ENCODE measurements at regions not wholly inside any gene's neighbourhood (a gene's known extent, or its start where the extent isn't known, plus 50 kb on each side); places are given as distances from the start of the nearest gene placed in this dataset.

DNA sequence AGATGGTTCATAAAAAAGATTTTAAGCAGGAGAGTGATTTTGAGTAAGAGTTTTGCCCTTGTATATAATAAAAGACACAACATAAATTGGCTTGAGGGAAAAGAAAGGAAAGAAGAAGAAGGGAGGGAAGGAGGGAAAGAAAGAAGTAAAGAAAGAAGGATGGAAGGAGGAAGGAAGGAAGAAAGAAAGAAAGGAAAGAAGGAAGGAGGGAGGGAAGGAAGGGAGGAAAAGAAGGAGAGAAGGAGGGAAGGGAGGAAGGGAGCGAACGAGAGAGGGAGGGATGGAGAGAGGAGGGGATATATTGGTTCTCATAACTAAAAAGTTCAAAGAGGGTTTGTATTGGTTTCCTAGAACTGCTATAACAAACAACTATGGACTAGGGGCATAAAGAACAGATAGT, 62.2 kb upstream of the PAX7 start:
- in situ Hi-C loops (cut with HindIII; ENCODE audit: low sequenced_read_pairs) = no loop called here
- no peak for DNase-seq (ENCODE audit: low read depth, low spot score)
- TF ChIP-seq, protein P1, sequence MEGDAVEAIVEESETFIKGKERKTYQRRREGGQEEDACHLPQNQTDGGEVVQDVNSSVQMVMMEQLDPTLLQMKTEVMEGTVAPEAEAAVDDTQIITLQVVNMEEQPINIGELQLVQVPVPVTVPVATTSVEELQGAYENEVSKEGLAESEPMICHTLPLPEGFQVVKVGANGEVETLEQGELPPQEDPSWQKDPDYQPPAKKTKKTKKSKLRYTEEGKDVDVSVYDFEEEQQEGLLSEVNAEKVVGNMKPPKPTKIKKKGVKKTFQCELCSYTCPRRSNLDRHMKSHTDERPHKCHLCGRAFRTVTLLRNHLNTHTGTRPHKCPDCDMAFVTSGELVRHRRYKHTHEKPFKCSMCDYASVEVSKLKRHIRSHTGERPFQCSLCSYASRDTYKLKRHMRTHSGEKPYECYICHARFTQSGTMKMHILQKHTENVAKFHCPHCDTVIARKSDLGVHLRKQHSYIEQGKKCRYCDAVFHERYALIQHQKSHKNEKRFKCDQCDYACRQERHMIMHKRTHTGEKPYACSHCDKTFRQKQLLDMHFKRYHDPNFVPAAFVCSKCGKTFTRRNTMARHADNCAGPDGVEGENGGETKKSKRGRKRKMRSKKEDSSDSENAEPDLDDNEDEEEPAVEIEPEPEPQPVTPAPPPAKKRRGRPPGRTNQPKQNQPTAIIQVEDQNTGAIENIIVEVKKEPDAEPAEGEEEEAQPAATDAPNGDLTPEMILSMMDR (IDR thresholded peaks at IDR 0.05; ENCODE audit: low read depth, low read length) = no peak
- no peak overlapping the region for H3K4me3 ChIP-seq (ENCODE audit: low read depth, low read length)

DNA sequence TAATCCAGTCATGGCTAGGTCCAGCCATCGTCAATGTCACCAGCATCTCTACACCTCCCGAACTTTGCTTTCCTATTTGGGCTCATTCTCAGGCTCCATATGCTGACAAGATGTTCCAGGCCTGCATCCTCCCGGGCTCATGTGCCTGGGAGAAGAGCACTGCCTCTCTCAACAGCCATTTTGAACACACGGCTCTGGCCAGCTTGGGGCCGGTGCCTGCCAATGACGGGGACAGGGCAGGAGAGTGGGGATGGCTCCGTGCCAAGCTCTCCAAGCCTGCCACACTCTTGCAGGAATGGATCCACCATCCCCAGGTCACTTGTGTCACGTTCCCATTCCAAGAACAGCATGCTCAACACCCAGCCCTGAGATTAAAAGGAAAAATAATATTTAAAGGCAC, 61.4 kb upstream of the PAX7 start:
- H3K4me3 ChIP-seq (ENCODE audit: low read depth, low read length) = no peak overlapping the region
- in situ Hi-C loops (cut with HindIII; ENCODE audit: low sequenced_read_pairs) = no loop called here
- no peak for DNase-seq (ENCODE audit: low read depth, low spot score)
- TF ChIP-seq, protein P1 (IDR thresholded peaks at IDR 0.05; ENCODE audit: low read depth, low read length) = no peak

DNA sequence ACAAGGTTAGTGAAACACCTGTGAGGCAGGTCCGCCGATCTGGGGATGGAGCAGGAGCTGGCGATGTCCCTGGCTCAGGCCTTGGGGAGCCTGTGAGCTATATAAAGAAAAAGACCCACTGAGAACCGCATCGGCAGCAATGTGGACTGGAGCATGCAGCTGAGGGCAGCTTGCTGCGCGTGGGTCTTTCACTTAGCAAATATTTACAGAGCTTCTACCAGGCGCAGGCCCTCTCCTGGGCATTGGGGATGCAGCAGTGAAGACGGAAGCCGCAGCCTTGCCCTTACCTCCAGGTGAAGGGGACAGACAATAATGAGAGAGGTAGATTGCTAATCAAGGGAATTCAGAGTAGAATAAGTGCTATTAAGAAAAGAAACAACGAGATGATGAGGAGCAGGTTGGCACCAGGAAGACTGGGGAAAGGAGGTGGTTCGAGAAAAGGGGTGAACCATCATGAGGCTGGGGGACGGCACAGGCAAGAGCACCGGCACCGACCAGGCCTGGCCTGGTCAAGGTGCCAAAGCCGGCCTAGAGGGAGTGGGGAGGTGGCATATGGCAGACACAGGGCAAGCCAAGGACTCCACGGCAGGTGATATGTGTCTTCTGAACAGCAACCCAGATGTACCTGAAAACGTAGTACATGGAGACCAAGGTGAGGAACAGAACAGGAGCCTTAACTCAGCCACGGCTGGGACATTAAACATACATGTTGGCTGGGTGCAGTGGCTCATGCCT, 60.7 kb upstream of the PAX7 start:
- no peak for DNase-seq (ENCODE audit: low read depth, low spot score)
- in situ Hi-C loops (cut with HindIII; ENCODE audit: low sequenced_read_pairs) = no loop called here
- no peak overlapping the region for H3K4me3 ChIP-seq (ENCODE audit: low read depth, low read length)
- TF ChIP-seq, protein P1 (IDR thresholded peaks at IDR 0.05; ENCODE audit: low read depth, low read length) = no peak

DNA sequence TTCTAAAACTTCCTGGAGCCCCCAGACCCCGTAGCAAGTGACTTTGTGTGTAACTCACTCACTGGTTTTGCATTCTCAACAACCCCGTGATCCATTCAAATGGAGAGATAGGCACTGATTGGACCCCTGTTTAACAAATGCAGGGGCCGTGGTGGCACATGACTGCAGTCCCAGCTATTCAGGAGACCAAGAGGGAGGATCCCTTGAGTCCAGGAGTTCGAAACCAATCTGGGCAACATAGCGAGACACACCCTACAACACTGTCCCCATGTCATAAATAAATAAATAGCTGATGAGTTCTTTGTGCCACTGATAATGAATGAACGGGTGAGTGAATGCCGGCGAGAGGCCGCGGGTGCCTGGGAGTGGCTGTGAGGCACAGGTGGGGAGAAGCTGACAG, 59.4 kb upstream of the PAX7 start:
- no peak for DNase-seq (ENCODE audit: low read depth, low spot score)
- TF ChIP-seq, protein P1 (IDR thresholded peaks at IDR 0.05; ENCODE audit: low read depth, low read length) = no peak
- in situ Hi-C loops (cut with HindIII; ENCODE audit: low sequenced_read_pairs) = no loop called here
- H3K4me3 ChIP-seq (ENCODE audit: low read depth, low read length) = no peak overlapping the region

DNA sequence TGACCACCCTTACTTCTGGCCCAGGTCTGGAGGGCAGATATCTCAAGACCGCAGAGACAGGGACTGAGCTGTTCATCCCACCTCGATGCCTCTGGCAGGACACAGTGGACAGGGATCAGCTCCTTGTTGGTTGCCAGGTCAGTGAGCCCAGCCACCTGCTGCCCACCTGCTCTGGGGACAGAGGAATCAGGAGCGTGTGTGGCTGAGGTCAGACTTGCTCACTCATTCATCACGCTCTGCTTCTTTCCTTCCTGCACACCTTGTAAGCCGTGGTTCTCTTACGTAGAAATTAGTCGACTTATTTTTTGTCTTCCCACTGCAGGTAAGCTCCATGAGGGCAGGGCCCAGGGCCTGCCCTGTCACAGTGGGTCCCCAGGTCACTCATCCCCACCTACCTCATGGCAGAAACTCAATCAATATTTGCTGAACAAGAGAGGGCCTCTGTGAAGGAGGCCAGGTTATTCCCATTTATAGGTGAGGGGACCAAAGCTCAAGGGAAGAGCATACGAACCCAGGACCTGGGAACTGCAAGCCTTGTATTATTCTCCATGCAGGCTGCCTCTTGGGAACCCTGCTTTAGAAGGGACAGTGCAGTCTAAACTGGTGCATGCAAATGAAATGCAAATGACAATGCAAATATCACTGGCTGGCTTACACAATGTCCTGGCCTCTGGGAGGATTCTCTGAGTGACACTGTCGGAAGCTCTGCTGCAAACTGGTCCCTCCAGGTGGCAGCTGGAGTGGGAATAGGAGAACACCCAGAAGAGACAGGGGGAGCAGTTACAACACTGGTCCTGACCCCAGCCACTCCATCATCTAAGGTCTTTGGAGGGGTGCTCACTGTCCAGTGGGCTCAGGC, 58.4 kb upstream of the PAX7 start:
- in situ Hi-C loops (cut with HindIII; ENCODE audit: low sequenced_read_pairs) = no loop called here
- no peak for DNase-seq (ENCODE audit: low read depth, low spot score)
- no peak overlapping the region for H3K4me3 ChIP-seq (ENCODE audit: low read depth, low read length)
- TF ChIP-seq, protein P1 (IDR thresholded peaks at IDR 0.05; ENCODE audit: low read depth, low read length) = no peak

DNA sequence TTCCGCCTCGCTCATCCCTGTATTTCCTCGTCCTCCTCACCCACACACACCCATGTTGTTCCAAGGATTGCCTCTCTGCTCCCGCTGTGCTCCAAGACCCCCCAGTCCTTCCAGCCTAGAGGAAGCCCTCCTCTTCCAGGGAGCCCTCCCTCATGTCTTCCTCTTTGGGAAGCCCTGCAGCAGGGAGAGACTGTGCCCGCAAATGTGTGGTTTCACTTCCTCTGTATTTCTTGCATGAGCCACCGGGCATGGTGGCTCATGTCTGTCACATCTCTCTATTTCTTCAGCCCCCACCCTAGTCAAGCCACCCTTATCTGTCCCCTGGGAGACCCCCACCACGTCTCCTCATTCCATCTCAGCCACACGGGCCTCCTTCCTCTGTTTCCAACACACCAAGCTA, 57.5 kb upstream of the PAX7 start:
- in situ Hi-C loops (cut with HindIII; ENCODE audit: low sequenced_read_pairs) = no loop called here
- no peak overlapping the region for H3K4me3 ChIP-seq (ENCODE audit: low read depth, low read length)
- DNase-seq (ENCODE audit: low read depth, low spot score) = no peak
- TF ChIP-seq, protein P1 (IDR thresholded peaks at IDR 0.05; ENCODE audit: low read depth, low read length) = no peak
